ENCODE measurements at regions not wholly inside any gene's neighbourhood (a gene's known extent, or its start where the extent isn't known, plus 50 kb on each side); places are given as distances from the start of the nearest gene placed in this dataset.

GRCh38 chr20:62581308-62581707 lies 61.0 kb upstream of the SLCO4A1 start:
- no peaks in the 10 kb centered on the region for H3K9me3 Mint-ChIP-seq
- peaks cover 67% of the 10 kb centered on the region for H3K27me3 Mint-ChIP-seq
- CTCF ChIA-PET: no interaction called here
- DNase-seq: no peak
- no peak overlapping the region for H3K4me3 Mint-ChIP-seq
- POLR2A ChIA-PET: no interaction called here
- no peak overlapping the region for H3K27ac Mint-ChIP-seq
- intact Hi-C loops (cut with micrococcal nuclease): no loop called here
- peaks cover 2% of the 10 kb centered on the region for H3K4me1 Mint-ChIP-seq (ENCODE audit: low read depth)
- no peaks in the 10 kb centered on the region for H3K36me3 Mint-ChIP-seq

GRCh38 chr20:62581806-62582205 lies 60.5 kb upstream of the SLCO4A1 start:
- Mint-ChIP-seq H3K27ac (no peak overlapping the region), H3K9me3 (no peaks in the 10 kb centered on the region), H3K4me3 (no peak overlapping the region), H3K36me3 (no peaks in the 10 kb centered on the region), H3K4me1 (ENCODE audit: low read depth) (peaks cover 2% of the 10 kb centered on the region), H3K27me3 (peaks cover 64% of the 10 kb centered on the region)
- intact Hi-C loops (cut with micrococcal nuclease): no loop called here
- CTCF ChIA-PET: no interaction called here
- POLR2A ChIA-PET: no interaction called here
- DNase-seq: no peak

- Mint-ChIP-seq H3K27ac (no peak overlapping the region), H3K4me3 (no peak overlapping the region), H3K27me3 (peaks cover 51% of the 10 kb centered on the region), H3K4me1 (ENCODE audit: low read depth) (peaks cover 2% of the 10 kb centered on the region), H3K36me3 (no peaks in the 10 kb centered on the region), H3K9me3 (no peaks in the 10 kb centered on the region)
- ChIA-PET CTCF (no interaction called here), POLR2A (no interaction called here)
- DNase-seq: no peak
- intact Hi-C loops (cut with micrococcal nuclease): no loop called here
Observed at GRCh38 chr20:62583424-62583920, 58.8 kb upstream of the SLCO4A1 start.

GRCh38 chr20:62584671-62585460 lies 57.4 kb upstream of the SLCO4A1 start:
- Mint-ChIP-seq H3K4me3 (no peak overlapping the region), H3K9me3 (no peaks in the 10 kb centered on the region), H3K27me3 (peaks cover 37% of the 10 kb centered on the region), H3K4me1 (ENCODE audit: low read depth) (peaks cover 2% of the 10 kb centered on the region), H3K36me3 (no peaks in the 10 kb centered on the region), H3K27ac (no peak overlapping the region)
- ChIA-PET CTCF (no interaction called here), POLR2A (no interaction called here)
- intact Hi-C loops (cut with micrococcal nuclease): no loop called here
- no peak for DNase-seq

GRCh38 chr20:62585461-62585970 lies 56.8 kb upstream of the SLCO4A1 start:
- no peaks in the 10 kb centered on the region for H3K36me3 Mint-ChIP-seq
- ChIA-PET CTCF (no interaction called here), POLR2A (no interaction called here)
- intact Hi-C loops (cut with micrococcal nuclease): no loop called here
- H3K27me3 Mint-ChIP-seq: peaks cover 32% of the 10 kb centered on the region
- no peaks in the 10 kb centered on the region for H3K9me3 Mint-ChIP-seq
- H3K27ac Mint-ChIP-seq: no peak overlapping the region
- H3K4me1 Mint-ChIP-seq (ENCODE audit: low read depth): peaks cover 2% of the 10 kb centered on the region
- H3K4me3 Mint-ChIP-seq: no peak overlapping the region
- DNase-seq: no peak

- H3K27ac Mint-ChIP-seq: no peak overlapping the region
- no peaks in the 10 kb centered on the region for H3K4me1 Mint-ChIP-seq (ENCODE audit: low read depth)
- DNase-seq: no peak
- CTCF ChIA-PET: no interaction called here
- POLR2A ChIA-PET: no interaction called here
- H3K9me3 Mint-ChIP-seq: no peaks in the 10 kb centered on the region
- H3K36me3 Mint-ChIP-seq: no peaks in the 10 kb centered on the region
- H3K4me3 Mint-ChIP-seq: no peak overlapping the region
- intact Hi-C loops (cut with micrococcal nuclease): no loop called here
- peaks cover 33% of the 10 kb centered on the region for H3K27me3 Mint-ChIP-seq
Observed at GRCh38 chr20:62586799-62587198, 55.5 kb upstream of the SLCO4A1 start.

- Mint-ChIP-seq H3K4me1 (ENCODE audit: low read depth) (no peaks in the 10 kb centered on the region), H3K36me3 (no peaks in the 10 kb centered on the region), H3K9me3 (no peaks in the 10 kb centered on the region), H3K27me3 (peaks cover 34% of the 10 kb centered on the region), H3K27ac (no peak overlapping the region), H3K4me3 (no peak overlapping the region)
- intact Hi-C loops (cut with micrococcal nuclease): no loop called here
- POLR2A ChIA-PET: no interaction called here
- CTCF ChIA-PET: interaction anchor here (1.4 kb wide), 1 partner anchor 88 kb away, joined by 4 read pairs; no protein-coding TSS in a partner anchor
- DNase-seq: peak; percentile 58
Observed at GRCh38 chr20:62587757-62588402, 54.4 kb upstream of the SLCO4A1 start.

GRCh38 chr20:62588458-62589149 lies 53.7 kb upstream of the SLCO4A1 start:
- intact Hi-C loops (cut with micrococcal nuclease): no loop called here
- DNase-seq: no peak
- H3K27me3 Mint-ChIP-seq: peaks cover 27% of the 10 kb centered on the region
- H3K9me3 Mint-ChIP-seq: no peaks in the 10 kb centered on the region
- no peaks in the 10 kb centered on the region for H3K36me3 Mint-ChIP-seq
- no peak overlapping the region for H3K27ac Mint-ChIP-seq
- CTCF ChIA-PET: interaction anchor here (1.4 kb wide), 1 partner anchor 89 kb away, joined by 4 read pairs; no protein-coding TSS in a partner anchor
- no peaks in the 10 kb centered on the region for H3K4me1 Mint-ChIP-seq (ENCODE audit: low read depth)
- POLR2A ChIA-PET: interaction anchor here (0.5 kb wide), 1 partner anchor 54 kb away, joined by 3 read pairs; the partner anchor contains the start of gene SLCO4A1
- no peak overlapping the region for H3K4me3 Mint-ChIP-seq

- POLR2A ChIA-PET: interaction anchor here (0.5 kb wide), 1 partner anchor 53 kb away, joined by 3 read pairs; the partner anchor contains the start of gene SLCO4A1
- no peaks in the 10 kb centered on the region for H3K36me3 Mint-ChIP-seq
- CTCF ChIA-PET: no interaction called here
- intact Hi-C loops (cut with micrococcal nuclease): no loop called here
- H3K4me1 Mint-ChIP-seq (ENCODE audit: low read depth): no peaks in the 10 kb centered on the region
- H3K27ac Mint-ChIP-seq: no peak overlapping the region
- H3K4me3 Mint-ChIP-seq: no peak overlapping the region
- DNase-seq: no peak
- H3K27me3 Mint-ChIP-seq: peaks cover 23% of the 10 kb centered on the region
- H3K9me3 Mint-ChIP-seq: no peaks in the 10 kb centered on the region
Observed at GRCh38 chr20:62589150-62589498, 53.2 kb upstream of the SLCO4A1 start.

GRCh38 chr20:62589720-62590119 lies 52.6 kb upstream of the SLCO4A1 start:
- intact Hi-C loops (cut with micrococcal nuclease): no loop called here
- no peaks in the 10 kb centered on the region for H3K4me1 Mint-ChIP-seq (ENCODE audit: low read depth)
- H3K9me3 Mint-ChIP-seq: no peaks in the 10 kb centered on the region
- no peak overlapping the region for H3K4me3 Mint-ChIP-seq
- no peaks in the 10 kb centered on the region for H3K36me3 Mint-ChIP-seq
- ChIA-PET POLR2A (no interaction called here), CTCF (no interaction called here)
- H3K27ac Mint-ChIP-seq: no peak overlapping the region
- peaks cover 21% of the 10 kb centered on the region for H3K27me3 Mint-ChIP-seq
- no peak for DNase-seq

GRCh38 chr20:62590309-62591121 lies 51.8 kb upstream of the SLCO4A1 start:
- peaks cover 22% of the 10 kb centered on the region for H3K27me3 Mint-ChIP-seq
- H3K27ac Mint-ChIP-seq: no peak overlapping the region
- no peaks in the 10 kb centered on the region for H3K36me3 Mint-ChIP-seq
- no peak for DNase-seq
- POLR2A ChIA-PET: no interaction called here
- H3K4me1 Mint-ChIP-seq (ENCODE audit: low read depth): no peaks in the 10 kb centered on the region
- CTCF ChIA-PET: no interaction called here
- H3K9me3 Mint-ChIP-seq: no peaks in the 10 kb centered on the region
- intact Hi-C loops (cut with micrococcal nuclease): no loop called here
- H3K4me3 Mint-ChIP-seq: no peak overlapping the region

GRCh38 chr20:62591122-62591468 lies 51.2 kb upstream of the SLCO4A1 start:
- intact Hi-C loops (cut with micrococcal nuclease): no loop called here
- Mint-ChIP-seq H3K27ac (no peak overlapping the region), H3K36me3 (no peaks in the 10 kb centered on the region), H3K27me3 (peaks cover 20% of the 10 kb centered on the region), H3K4me1 (ENCODE audit: low read depth) (no peaks in the 10 kb centered on the region), H3K9me3 (no peaks in the 10 kb centered on the region), H3K4me3 (no peak overlapping the region)
- ChIA-PET CTCF (no interaction called here), POLR2A (interaction anchor here (0.5 kb wide), 1 partner anchor 1440 kb away, joined by 4 read pairs; no protein-coding TSS in a partner anchor)
- DNase-seq: no peak

Data from activated CD4-positive, alpha-beta memory T cell treated with anti-CD3 and anti-CD28 coated beads for 36 hours (primary cell).